Keratinocyte (primary cell): ENCODE measurements at regions not wholly inside any gene's neighbourhood (a gene's known extent, or its start where the extent isn't known, plus 50 kb on each side); places are given as distances from the start of the nearest gene placed in this dataset.

Experiments
- CTCF ChIP-seq, 3 experiments: IDR thresholded peaks in 1 of 3; conservative IDR thresholded peaks in 1 of 3; optimal IDR thresholded peaks in 1 of 3; 2 replicates in 2 of 3; 3 replicates in 1 of 3; pipeline versions ENCODE3 to v1.5.1; 2011; ENCODE audit warnings: low read length in 3 of 3, mild to moderate bottlenecking in 3 of 3, moderate library complexity in 2 of 3, control low read depth in 1 of 3, inconsistent platforms in 1 of 3; ENCODE audit not compliant: insufficient read depth in 2 of 3; ENCODE audit errors: extremely low read depth in 1 of 3
- EZH2 ChIP-seq: IDR thresholded peaks from one replicate; pipeline ENCODE4 v1.6.1; 2012; ENCODE audit warnings: inconsistent platforms, mild to moderate bottlenecking, low read length, moderate library complexity

DNA sequence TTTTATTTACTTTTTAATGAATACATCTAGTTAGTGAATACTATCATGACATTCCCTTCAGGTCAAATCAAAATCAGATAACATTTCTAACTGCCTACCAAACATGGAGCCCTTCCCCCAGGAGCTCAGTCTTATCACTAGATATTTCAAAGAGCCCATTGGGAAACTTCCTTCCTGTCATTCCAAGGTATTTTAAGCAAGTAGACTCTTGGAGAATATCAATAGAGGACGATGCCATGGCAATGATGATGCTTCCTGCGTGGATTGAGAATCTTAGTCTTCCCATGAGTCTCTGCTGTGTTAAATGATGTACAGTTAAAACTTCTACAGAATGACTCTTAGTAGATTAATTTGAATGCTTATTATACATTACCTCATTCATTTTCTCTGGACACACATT is 384.9 kb downstream of the CENPW start:
- TF ChIP-seq CTCF (optimal IDR thresholded peaks at IDR 0.05 in 1 of 3, IDR thresholded peaks at IDR 0.05 in 1 of 3, conservative IDR thresholded peaks at IDR 0.05 in 1 of 3; ENCODE audit: extremely low read depth in 1 of 3, insufficient read depth in 2 of 3, low read length in 3 of 3) (no peak), EZH2 (no peak)
